Transverse colon (tissue), 4 donors: ENCODE measurements at regions not wholly inside any gene's neighbourhood (a gene's known extent, or its start where the extent isn't known, plus 50 kb on each side); places are given as distances from the start of the nearest gene placed in this dataset.

Experiments
- DNase-seq: peaks from one replicate; pipeline ENCODE4 v3.0.0-alpha.2; 2019
- H3K27ac ChIP-seq, 4 donors: fragments of 200-600 bp; sonication (generic); 2 replicates each; pipeline ENCODE4 v1.5.1; 2016 to 2018; ENCODE audit warnings: inconsistent platforms in 4 of 4
- H3K27me3 ChIP-seq: fragments of 200-600 bp; sonication (generic); 2 replicates; pipeline ENCODE4 v1.5.1; 2017; ENCODE audit warnings: inconsistent platforms
- H3K36me3 ChIP-seq, 4 donors: fragments of 200-600 bp; sonication (generic); 2 replicates each; pipeline ENCODE4 v1.5.1; 2017 to 2019; ENCODE audit warnings: inconsistent platforms in 4 of 4
- H3K4me1 ChIP-seq, 4 donors: fragments of 200-600 bp; sonication (generic); 2 replicates each; pipeline ENCODE4 v1.5.1; 2017 to 2020; ENCODE audit warnings: inconsistent platforms in 4 of 4
- H3K4me3 ChIP-seq, 4 donors: fragments of 200-600 bp; sonication (generic); 1 replicate in 1 of 4; 2 replicates in 3 of 4; pipeline versions ENCODE4 v1.5.1 to v1.6.1; 2017 to 2019; ENCODE audit warnings: inconsistent platforms in 4 of 4
- H3K9me3 ChIP-seq, 2 donors: fragments of 200-600 bp; sonication (generic); 2 replicates each; pipeline ENCODE4 v1.5.1; 2017 to 2019; ENCODE audit warnings: inconsistent platforms in 2 of 2
- EP300 ChIP-seq: sonication (generic); formaldehyde crosslinking; IDR thresholded peaks from one replicate; pipeline ENCODE4 v1.6.1; 2017; ENCODE audit warnings: antibody characterized with exemption, low read depth
- POLR2A ChIP-seq: fragments of 450-650 bp; IDR thresholded peaks from one replicate; pipeline ENCODE4 v1.6.1; 2016; ENCODE audit warnings: antibody characterized with exemption, mild to moderate bottlenecking, moderate library complexity
- POLR2AphosphoS5 ChIP-seq, 3 donors: sonication (generic); formaldehyde crosslinking; IDR thresholded peaks; one replicate each; pipeline ENCODE4 v1.6.1; 2016; ENCODE audit warnings: antibody characterized with exemption in 3 of 3
- WGBS, 2 donors: methylation state at CpG; one replicate each; pipeline ENCODE4 v1.1.5; 2018; ENCODE audit warnings: low coverage in 1 of 2; 5-methylcytosine and 5-hydroxymethylcytosine counted together
- in situ Hi-C, 4 donors: fragments of 200-750 bp; cut with MboI; loops; one replicate each; pipeline versions ENCODE4 v1.15.0 to v1.15.1; 2017; ENCODE audit warnings: low sequenced_read_pairs in 3 of 4, low pct_ligation_motif_present in 1 of 4, low pct_unique_long_range_greater_than_20kb in 1 of 4
- intact Hi-C: fragments of 100-400 bp; cut with DNase I; formaldehyde crosslinking; loops from one replicate; pipeline ENCODE4 v1.15.1; 2023; ENCODE audit warnings: low total_unique reads
- TF ChIP-seq, protein P1 (sequence below), 5 experiments: fragments of 200-600 bp in 3 of 5; fragments of 450-650 bp in 2 of 5; sonication (generic) in 3 of 5; IDR thresholded peaks; 1 replicate in 2 of 5; 2 replicates in 3 of 5; pipeline ENCODE4 v1.5.1; 2016 to 2017; ENCODE audit warnings: antibody characterized with exemption in 5 of 5, inconsistent platforms in 3 of 5, mild to moderate bottlenecking in 2 of 5, moderate library complexity in 1 of 5

DNA sequence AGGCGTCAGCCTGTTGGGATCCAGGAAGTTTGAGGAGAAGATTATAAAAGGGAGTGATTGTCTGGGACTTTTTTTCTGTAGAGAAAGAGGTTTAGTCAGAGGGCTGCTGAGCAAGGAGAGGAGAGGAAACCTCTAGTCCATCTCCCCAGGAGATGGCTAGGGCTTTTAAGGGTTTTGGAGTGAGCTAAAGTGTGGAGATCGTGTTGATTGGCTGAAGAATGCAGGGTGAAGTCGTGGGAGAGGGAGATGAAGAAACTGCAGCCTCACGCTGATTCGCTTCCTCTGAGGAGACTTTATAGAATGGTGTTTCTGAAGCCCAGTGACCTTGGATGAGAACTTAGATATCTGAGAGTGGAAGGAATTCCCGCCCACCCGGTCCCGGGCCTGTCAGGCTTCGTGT, 193.7 kb upstream of the PWP1 start:
- H3K4me3 ChIP-seq = no peak overlapping the region

DNA sequence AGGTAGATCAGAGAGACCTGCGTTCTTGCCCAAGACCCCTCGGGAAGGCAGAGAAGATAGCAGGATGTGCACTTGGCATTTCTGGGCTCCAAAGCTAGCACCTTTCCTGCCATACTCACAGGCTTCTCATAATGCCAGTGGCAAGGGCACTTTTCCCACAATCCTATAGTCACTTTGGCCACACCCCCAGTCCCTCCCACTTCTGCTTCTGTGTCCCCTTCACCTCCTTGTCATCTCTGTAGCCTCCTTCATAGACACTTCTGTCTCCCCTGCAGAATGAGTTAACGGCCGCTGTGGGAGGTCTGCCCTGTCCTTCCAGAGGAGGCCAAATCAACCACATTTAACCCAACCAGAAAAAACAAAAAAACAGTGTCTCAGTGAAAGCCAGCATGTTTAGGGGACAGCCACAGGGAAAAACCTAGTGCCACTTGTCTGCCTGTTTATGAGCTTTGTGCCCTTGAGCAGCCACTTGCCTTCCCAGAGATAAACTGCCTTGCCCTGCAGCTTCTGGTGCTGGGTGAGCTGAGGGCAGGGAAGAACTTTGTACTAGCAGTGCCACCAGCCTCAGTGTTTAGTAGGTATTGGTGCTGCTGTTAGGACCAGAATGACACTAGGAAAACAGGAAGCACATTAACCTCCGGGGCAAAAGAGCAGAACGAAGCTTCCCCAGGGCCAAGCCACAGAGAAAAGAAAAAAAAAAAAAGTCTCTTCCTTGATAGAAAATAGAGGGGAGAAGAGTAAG, 193.0 kb upstream of the PWP1 start:
- 59% methylated on average over 6 of the region's 6 CpGs; no CpG with 5 or more reads in 1 of the 2 donors for WGBS, 2 donors
- DNase-seq = peak; percentile 70
- H3K4me3 ChIP-seq = no peak overlapping the region
- H3K27ac ChIP-seq = peak overlapping the region; percentile 13 to 68 (median 59)
- no peaks in the 10 kb centered on the region for H3K36me3 ChIP-seq
- no peaks in the 10 kb centered on the region for H3K9me3 ChIP-seq
- in situ Hi-C loops = no loop called here
- TF ChIP-seq POLR2A = no peak
- TF ChIP-seq POLR2AphosphoS5 (IDR thresholded peaks at IDR 0.05) = peak in 1 of 3 donors; percentile 55
- H3K4me1 ChIP-seq = peaks cover 0 to 14% (median 8%) of the 10 kb centered on the region in 4 donors
- intact Hi-C loops = no loop called here
- no peaks in the 10 kb centered on the region for H3K27me3 ChIP-seq

More for the DNA sequence above, 193.7 kb upstream of the PWP1 start:
- 81 to 91% methylated on average over 4 to 9 of the region's 9 CpGs for WGBS, 2 donors
- TF ChIP-seq POLR2A (no peak), EP300 (no peak), POLR2AphosphoS5 (IDR thresholded peaks at IDR 0.05) (no peak)
- TF ChIP-seq, protein P1, sequence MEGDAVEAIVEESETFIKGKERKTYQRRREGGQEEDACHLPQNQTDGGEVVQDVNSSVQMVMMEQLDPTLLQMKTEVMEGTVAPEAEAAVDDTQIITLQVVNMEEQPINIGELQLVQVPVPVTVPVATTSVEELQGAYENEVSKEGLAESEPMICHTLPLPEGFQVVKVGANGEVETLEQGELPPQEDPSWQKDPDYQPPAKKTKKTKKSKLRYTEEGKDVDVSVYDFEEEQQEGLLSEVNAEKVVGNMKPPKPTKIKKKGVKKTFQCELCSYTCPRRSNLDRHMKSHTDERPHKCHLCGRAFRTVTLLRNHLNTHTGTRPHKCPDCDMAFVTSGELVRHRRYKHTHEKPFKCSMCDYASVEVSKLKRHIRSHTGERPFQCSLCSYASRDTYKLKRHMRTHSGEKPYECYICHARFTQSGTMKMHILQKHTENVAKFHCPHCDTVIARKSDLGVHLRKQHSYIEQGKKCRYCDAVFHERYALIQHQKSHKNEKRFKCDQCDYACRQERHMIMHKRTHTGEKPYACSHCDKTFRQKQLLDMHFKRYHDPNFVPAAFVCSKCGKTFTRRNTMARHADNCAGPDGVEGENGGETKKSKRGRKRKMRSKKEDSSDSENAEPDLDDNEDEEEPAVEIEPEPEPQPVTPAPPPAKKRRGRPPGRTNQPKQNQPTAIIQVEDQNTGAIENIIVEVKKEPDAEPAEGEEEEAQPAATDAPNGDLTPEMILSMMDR (IDR thresholded peaks at IDR 0.05) = no peak
- Histone ChIP-seq H3K27me3 (no peaks in the 10 kb centered on the region), H3K4me1 (peaks cover 0 to 14% (median 8%) of the 10 kb centered on the region in 4 donors), H3K9me3 (no peaks in the 10 kb centered on the region), H3K27ac (peak overlapping the region in 1 of 4 donors; percentile 68), H3K36me3 (no peaks in the 10 kb centered on the region)
- intact Hi-C loops = no loop called here
- no peak for DNase-seq
- in situ Hi-C loops = no loop called here

DNA sequence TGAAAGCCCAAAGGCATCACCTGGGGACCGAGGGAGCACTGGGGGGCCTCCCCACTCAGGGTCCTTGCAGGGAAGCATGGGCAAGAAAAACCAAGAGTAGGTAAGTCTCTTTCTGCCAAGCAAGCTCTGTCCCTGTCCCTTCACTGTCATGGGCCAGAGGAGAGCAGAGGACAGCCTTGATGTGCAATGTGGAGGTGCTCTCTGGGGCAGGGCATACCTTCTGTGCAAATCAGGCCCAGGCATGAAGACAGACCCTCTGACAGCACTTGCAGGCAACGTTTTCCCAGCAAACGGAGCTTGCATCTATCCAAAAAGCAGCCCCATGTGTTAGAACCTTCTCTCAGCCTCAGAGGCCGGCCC, 192.5 kb upstream of the PWP1 start:
- in situ Hi-C loops (no loop called here), intact Hi-C loops (no loop called here)
- no peaks in the 10 kb centered on the region for H3K27me3 ChIP-seq
- peak overlapping the region; percentile 13 to 68 (median 50) for H3K27ac ChIP-seq
- H3K9me3 ChIP-seq = no peaks in the 10 kb centered on the region
- H3K36me3 ChIP-seq = no peaks in the 10 kb centered on the region
- no peak for TF ChIP-seq EP300
- no peak for TF ChIP-seq POLR2AphosphoS5 (IDR thresholded peaks at IDR 0.05)
- TF ChIP-seq, protein P1 (IDR thresholded peaks at IDR 0.05) = no peak
- TF ChIP-seq POLR2A = no peak
- no peak for DNase-seq
- 83% methylated on average over 4 of the region's 4 CpGs; no CpG with 5 or more reads in 1 of the 2 donors for WGBS, 2 donors
- peaks cover 0 to 14% (median 8%) of the 10 kb centered on the region in 4 donors for H3K4me1 ChIP-seq
- H3K4me3 ChIP-seq = no peak overlapping the region

DNA sequence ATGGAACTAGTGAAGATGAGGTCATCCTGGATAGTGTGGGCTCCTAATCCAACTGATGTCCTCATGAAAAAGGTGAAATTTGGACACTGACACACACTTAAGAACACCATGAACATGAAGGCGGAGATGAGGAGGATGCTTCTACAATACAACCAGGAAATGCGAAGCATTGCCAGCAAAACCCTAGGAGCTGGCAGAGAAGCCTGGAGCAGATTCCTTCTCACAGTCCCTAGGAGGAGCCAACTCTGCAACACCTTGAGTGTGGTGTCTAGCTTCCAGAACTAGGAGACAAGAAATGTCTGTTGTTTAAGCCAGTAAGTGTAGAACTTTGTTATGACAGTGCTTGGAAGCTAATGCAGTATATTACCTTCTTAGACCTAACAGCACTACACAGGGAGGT, 191.9 kb upstream of the PWP1 start:
- 70% methylated on average over 2 of the region's 2 CpGs; no CpG with 5 or more reads in 1 of the 2 donors for WGBS, 2 donors
- intact Hi-C loops = no loop called here
- TF ChIP-seq POLR2AphosphoS5 (IDR thresholded peaks at IDR 0.05) (no peak), POLR2A (no peak), EP300 (no peak)
- TF ChIP-seq, protein P1 (IDR thresholded peaks at IDR 0.05) = no peak
- Histone ChIP-seq H3K36me3 (no peaks in the 10 kb centered on the region), H3K4me1 (peaks cover 0 to 14% (median 8%) of the 10 kb centered on the region in 4 donors), H3K27me3 (no peaks in the 10 kb centered on the region), H3K27ac (no peak overlapping the region), H3K9me3 (no peaks in the 10 kb centered on the region), H3K4me3 (no peak overlapping the region)
- no peak for DNase-seq
- in situ Hi-C loops = no loop called here
